Gastroesophageal sphincter (tissue), 3 donors: ENCODE measurements at regions not wholly inside any gene's neighbourhood (a gene's known extent, or its start where the extent isn't known, plus 50 kb on each side); places are given as distances from the start of the nearest gene placed in this dataset.

Experiments
- POLR2A ChIP-seq, 2 donors: fragments of 450-650 bp; IDR thresholded peaks; one replicate each; pipeline ENCODE4 v1.6.1; 2017; ENCODE audit warnings: antibody characterized with exemption in 2 of 2, mild to moderate bottlenecking in 2 of 2, moderate library complexity in 1 of 2
- POLR2AphosphoS5 ChIP-seq: sonication (generic); formaldehyde crosslinking; IDR thresholded peaks from one replicate; pipeline ENCODE4 v1.6.1; 2017; ENCODE audit warnings: antibody characterized with exemption
- TF ChIP-seq, protein P1 (sequence below), 4 experiments: fragments of 200-600 bp in 2 of 4; fragments of 450-650 bp in 2 of 4; sonication (generic) in 1 of 4; IDR thresholded peaks; one replicate each; pipeline ENCODE4 v1.5.1; 2017 to 2019; ENCODE audit warnings: antibody characterized with exemption in 4 of 4, mild to moderate bottlenecking in 2 of 4, moderate library complexity in 2 of 4

DNA sequence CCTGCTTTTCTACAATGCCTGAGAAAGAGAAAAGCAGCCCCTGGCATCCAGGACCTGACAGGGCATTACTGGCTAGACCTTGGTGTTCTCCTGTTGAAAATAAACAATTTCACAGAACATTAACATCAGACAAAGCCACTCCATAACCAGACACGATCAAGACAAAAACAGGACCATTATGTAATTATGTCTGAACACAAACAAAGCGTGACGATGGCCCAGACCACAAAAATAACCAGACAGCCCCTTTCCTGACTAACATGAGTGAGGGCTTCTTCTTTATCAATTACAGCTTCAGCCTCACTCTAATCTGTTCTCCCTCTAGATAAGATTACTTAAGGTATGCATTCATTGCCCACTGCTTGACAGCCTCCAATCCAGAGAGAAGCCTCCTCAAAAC lies 172.7 kb upstream of the LMCD1 start:
- TF ChIP-seq, protein P1, sequence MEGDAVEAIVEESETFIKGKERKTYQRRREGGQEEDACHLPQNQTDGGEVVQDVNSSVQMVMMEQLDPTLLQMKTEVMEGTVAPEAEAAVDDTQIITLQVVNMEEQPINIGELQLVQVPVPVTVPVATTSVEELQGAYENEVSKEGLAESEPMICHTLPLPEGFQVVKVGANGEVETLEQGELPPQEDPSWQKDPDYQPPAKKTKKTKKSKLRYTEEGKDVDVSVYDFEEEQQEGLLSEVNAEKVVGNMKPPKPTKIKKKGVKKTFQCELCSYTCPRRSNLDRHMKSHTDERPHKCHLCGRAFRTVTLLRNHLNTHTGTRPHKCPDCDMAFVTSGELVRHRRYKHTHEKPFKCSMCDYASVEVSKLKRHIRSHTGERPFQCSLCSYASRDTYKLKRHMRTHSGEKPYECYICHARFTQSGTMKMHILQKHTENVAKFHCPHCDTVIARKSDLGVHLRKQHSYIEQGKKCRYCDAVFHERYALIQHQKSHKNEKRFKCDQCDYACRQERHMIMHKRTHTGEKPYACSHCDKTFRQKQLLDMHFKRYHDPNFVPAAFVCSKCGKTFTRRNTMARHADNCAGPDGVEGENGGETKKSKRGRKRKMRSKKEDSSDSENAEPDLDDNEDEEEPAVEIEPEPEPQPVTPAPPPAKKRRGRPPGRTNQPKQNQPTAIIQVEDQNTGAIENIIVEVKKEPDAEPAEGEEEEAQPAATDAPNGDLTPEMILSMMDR (IDR thresholded peaks at IDR 0.05) = no peak
- TF ChIP-seq POLR2AphosphoS5 = no peak
- no peak for TF ChIP-seq POLR2A (IDR thresholded peaks at IDR 0.05)
